HepG2 (cell line): ENCODE measurements at regions not wholly inside any gene's neighbourhood (a gene's known extent, or its start where the extent isn't known, plus 50 kb on each side); places are given as distances from the start of the nearest gene placed in this dataset.

Experiments
- ATAC-seq: fragments of 200-7000 bp; cut with Tn5 transposase; 3 replicates; pipeline ENCODE4 v1.9.1; 2020; ENCODE audit warnings: mild to moderate bottlenecking, moderate library complexity
- BruUV-seq: library from RNA; stranded (reverse); fragments of 400-500 nt; replicated peaks from 2 replicates; lab custom pipeline; 2021; lab: Mats Ljungman, UMichigan
- CTCF ChIA-PET: fragments of 300-600 bp; formaldehyde crosslinking; extraction: SDS; loops from one replicate; lab custom pipeline; 2021; ENCODE audit warnings: low total read pairs, inconsistent platforms, low intra/inter-chr PET ratio; lab: Yijun Ruan, JAX
- POLR2A ChIA-PET: fragments of 350-600 bp; sonication (Branson Sonifier 250); formaldehyde crosslinking; loops from one replicate; lab custom pipeline; 2020; ENCODE audit warnings: antibody characterized with exemption, inconsistent platforms; lab: Yijun Ruan, JAX
- DNase-seq: peaks from one replicate; pipeline ENCODE4 v3.0.0-alpha.2; 2015; ENCODE audit warnings: low spot score
- FAIRE-seq: peaks from 3 replicates; lab custom pipeline; 2011; peaks lifted over from hg19 to GRCh38; lab: Jason Lieb, UNC
- H2AFZ ChIP-seq: one replicate; pipeline ENCODE4 v1.6.1; 2011; ENCODE audit warnings: low read length, inconsistent platforms
- H3K27ac ChIP-seq: fragments of 300-600 bp; 3 replicates; pipeline ENCODE4 v1.8.0; 2011; ENCODE audit warnings: mixed run types, mild to moderate bottlenecking, mixed read lengths, low read length, inconsistent platforms; ENCODE audit not compliant: insufficient read depth; ENCODE audit errors: extremely low read length
- H3K27me3 ChIP-seq, 2 experiments: fragments of 200-600 bp in 1 of 2; 2 replicates in 1 of 2; 3 replicates in 1 of 2; pipeline versions ENCODE4 v1.6.0 to v1.8.0; 2011; ENCODE audit warnings: low read length in 2 of 2, mild to moderate bottlenecking in 2 of 2, moderate library complexity in 2 of 2, inconsistent platforms in 1 of 2; ENCODE audit not compliant: insufficient read depth in 2 of 2, control insufficient read depth in 1 of 2
- H3K36me3 ChIP-seq, 2 experiments: fragments of 200-600 bp in 1 of 2; replicated peaks in 1 of 2; 2 replicates in 1 of 2; 3 replicates in 1 of 2; pipeline versions ENCODE4 v1.5.1 to v1.8.0; 2011; ENCODE audit warnings: low read length in 2 of 2, inconsistent platforms in 1 of 2; ENCODE audit not compliant: insufficient read depth in 2 of 2, control insufficient read depth in 1 of 2
- H3K4me1 ChIP-seq: 2 replicates; pipeline ENCODE4 v1.5.1; 2012; ENCODE audit warnings: low read length, inconsistent platforms; ENCODE audit not compliant: insufficient read depth
- H3K4me2 ChIP-seq: 2 replicates; pipeline ENCODE4 v1.6.0; 2011; ENCODE audit warnings: low read depth, low read length, inconsistent platforms
- H3K4me3 ChIP-seq, 3 experiments: fragments of 200-600 bp in 1 of 3; sonication (generic), shearing (Covaris generic) in 1 of 3; replicated peaks in 1 of 3; 2 replicates each; pipeline ENCODE4 v1.5.1; 2011 to 2016; ENCODE audit warnings: low read length in 3 of 3, inconsistent platforms in 2 of 3, low read depth in 2 of 3, mild to moderate bottlenecking in 2 of 3, control low read depth in 1 of 3, mixed read lengths in 1 of 3; ENCODE audit not compliant: insufficient read depth in 1 of 3
- H3K79me2 ChIP-seq: one replicate; pipeline ENCODE4 v1.6.1; 2011; ENCODE audit warnings: low read length, inconsistent platforms; ENCODE audit not compliant: insufficient read depth
- H3K9ac ChIP-seq: 2 replicates; pipeline ENCODE4 v1.6.0; 2011; ENCODE audit warnings: mild to moderate bottlenecking, low read depth, low read length, inconsistent platforms; ENCODE audit not compliant: insufficient read depth
- H3K9me3 ChIP-seq: 2 replicates; pipeline ENCODE4 v1.5.1; 2012; ENCODE audit warnings: mild to moderate bottlenecking, low read length
- H4K20me1 ChIP-seq: 2 replicates; pipeline ENCODE4 v1.6.0; 2011; ENCODE audit warnings: inconsistent platforms, mild to moderate bottlenecking, low read length, moderate library complexity; ENCODE audit not compliant: insufficient read depth
- ADNP ChIP-seq: sonication (generic); formaldehyde crosslinking; IDR thresholded peaks from 2 replicates; pipeline ENCODE4 v1.4.0; 2020; ENCODE audit warnings: missing genetic modification reagents
- CBX1 ChIP-seq: IDR thresholded peaks from one replicate; pipeline ENCODE4 v1.6.1; 2016; ENCODE audit warnings: antibody characterized with exemption, low read depth
- CHD2 ChIP-seq: IDR thresholded peaks from 2 replicates; pipeline ENCODE4 v1.6.1; 2011; ENCODE audit warnings: low read depth, low read length, improper control_type of control experiment
- NFE2 ChIP-seq: sonication (generic); formaldehyde crosslinking; IDR thresholded peaks from 2 replicates; pipeline ENCODE4 v1.4.0; 2020; ENCODE audit warnings: missing genetic modification reagents
- SMAD9 ChIP-seq: sonication (generic); formaldehyde crosslinking; IDR thresholded peaks from 2 replicates; pipeline ENCODE4 v1.5.1; 2020; ENCODE audit warnings: mild to moderate bottlenecking, missing genetic modification reagents
- TOPORS ChIP-seq: sonication (generic); formaldehyde crosslinking; IDR thresholded peaks from 2 replicates; pipeline ENCODE4 v1.8.0; 2023; ENCODE audit warnings: mild to moderate bottlenecking, missing genetic modification reagents
- U2AF2 ChIP-seq: fragments of 200-400 bp; formaldehyde crosslinking; IDR thresholded peaks from 2 replicates; pipeline ENCODE4 v1.6.1; 2017; ENCODE audit warnings: low read depth, mild to moderate bottlenecking, low read length
- ZBTB1 ChIP-seq: sonication (generic); formaldehyde crosslinking; IDR thresholded peaks from 2 replicates; pipeline ENCODE4 v1.4.0; 2020; ENCODE audit warnings: missing genetic modification reagents, borderline replicate concordance
- ZSCAN9 ChIP-seq: IDR thresholded peaks from 2 replicates; pipeline ENCODE4 v1.6.1; 2016; ENCODE audit warnings: borderline replicate concordance
- WGBS: methylation state at CpG from one replicate; pipeline ENCODE4 v1.1.6; 2017; ENCODE audit warnings: low lambda C conversion rate; 5-methylcytosine and 5-hydroxymethylcytosine counted together
- in situ Hi-C: cut with HindIII; loops from 2 replicates; pipeline ENCODE4 v1.10.0; 2017; ENCODE audit warnings: low pct_unique_long_range_greater_than_20kb; ENCODE audit not compliant: extremely low pct_ligation_motif_present
- intact Hi-C: fragments of 100-400 bp; cut with micrococcal nuclease; formaldehyde crosslinking; loops from one replicate; pipeline ENCODE4 v1.10.0; 2022; ENCODE audit not compliant: unreplicated experiment
- TF ChIP-seq, protein P1 (sequence below), 2 experiments: fragments of 450-650 bp in 1 of 2; sonication (generic) in 1 of 2; formaldehyde crosslinking; IDR thresholded peaks; 2 replicates each; pipeline versions ENCODE4 v1.5.0 to v1.8.0; 2020 to 2022; ENCODE audit warnings: mild to moderate bottlenecking in 1 of 2, missing genetic modification reagents in 1 of 2
- TF ChIP-seq, protein P2 (sequence below): IDR thresholded peaks from 2 replicates; pipeline ENCODE4 v1.6.1; 2016; ENCODE audit warnings: missing genetic modification reagents, missing compliant biosample characterization

DNA sequence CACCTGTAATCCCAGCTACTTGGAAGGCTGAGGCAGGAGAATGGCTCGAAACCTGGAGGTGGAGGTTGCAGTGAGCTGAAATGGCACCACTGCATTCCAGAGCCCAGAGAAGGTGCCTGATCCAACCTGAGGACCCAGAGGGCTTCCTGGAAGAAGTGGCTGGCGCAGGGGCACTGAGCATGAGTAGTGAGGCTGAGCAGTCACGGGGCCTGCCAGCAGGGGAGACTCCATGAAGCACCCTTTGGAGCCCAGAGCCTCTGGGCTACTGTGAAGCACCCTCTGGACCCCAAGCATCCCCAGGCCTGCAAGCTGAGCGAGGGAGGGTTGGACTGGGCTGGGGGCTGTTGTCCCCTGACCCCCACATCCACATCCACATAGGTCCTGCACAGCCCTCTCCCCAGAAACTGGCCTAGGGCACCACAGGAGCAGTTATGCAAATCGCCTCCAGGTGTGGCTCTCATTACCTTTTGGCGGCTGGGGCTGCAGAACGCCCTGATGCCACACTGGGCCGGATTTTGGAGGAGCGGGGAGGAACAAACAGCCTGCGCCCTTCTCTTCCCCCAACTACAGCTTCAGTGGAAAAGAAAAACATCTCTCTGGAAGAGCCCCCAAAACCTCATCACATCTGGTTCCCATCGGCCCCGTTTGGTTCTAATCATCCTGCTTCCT lies 78.2 kb upstream of the TARDBP start:
- no peaks in the 10 kb centered on the region for H4K20me1 ChIP-seq
- no TSS peak for BruUV-seq
- no peaks in the 10 kb centered on the region for H3K27me3 ChIP-seq
- no peak overlapping the region for H3K27ac ChIP-seq
- no peak overlapping the region for H2AFZ ChIP-seq
- H3K9ac ChIP-seq, result no peak overlapping the region
- POLR2A ChIA-PET, result no interaction called here
- no peaks in the 10 kb centered on the region for H3K79me2 ChIP-seq
- CTCF ChIA-PET, result no interaction called here
- 86% methylated on average over 3 of the region's 12 CpGs for WGBS
- no peaks in the 10 kb centered on the region for H3K9me3 ChIP-seq
- TF ChIP-seq ZBTB1 (CRISPR knock-in tag) (no peak), TOPORS (CRISPR knock-in tag) (no peak), ADNP (CRISPR knock-in tag) (no peak), ZSCAN9 (no peak), NFE2 (CRISPR knock-in tag) (no peak), SMAD9 (no peak), CBX1 (no peak), U2AF2 (no peak), CHD2 (no peak)
- TF ChIP-seq, protein P1, sequence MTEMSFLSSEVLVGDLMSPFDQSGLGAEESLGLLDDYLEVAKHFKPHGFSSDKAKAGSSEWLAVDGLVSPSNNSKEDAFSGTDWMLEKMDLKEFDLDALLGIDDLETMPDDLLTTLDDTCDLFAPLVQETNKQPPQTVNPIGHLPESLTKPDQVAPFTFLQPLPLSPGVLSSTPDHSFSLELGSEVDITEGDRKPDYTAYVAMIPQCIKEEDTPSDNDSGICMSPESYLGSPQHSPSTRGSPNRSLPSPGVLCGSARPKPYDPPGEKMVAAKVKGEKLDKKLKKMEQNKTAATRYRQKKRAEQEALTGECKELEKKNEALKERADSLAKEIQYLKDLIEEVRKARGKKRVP (CRISPR knock-in tag; IDR thresholded peaks at IDR 0.05), result no peak
- TF ChIP-seq, protein P2, sequence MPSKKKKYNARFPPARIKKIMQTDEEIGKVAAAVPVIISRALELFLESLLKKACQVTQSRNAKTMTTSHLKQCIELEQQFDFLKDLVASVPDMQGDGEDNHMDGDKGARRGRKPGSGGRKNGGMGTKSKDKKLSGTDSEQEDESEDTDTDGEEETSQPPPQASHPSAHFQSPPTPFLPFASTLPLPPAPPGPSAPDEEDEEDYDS (CRISPR knock-in tag), result no peak
- H3K4me1 ChIP-seq, result peaks cover 34% of the 10 kb centered on the region
- H3K36me3 ChIP-seq, result no peaks in the 10 kb centered on the region
- FAIRE-seq (no peak), DNase-seq (no peak), ATAC-seq (no peak)
- H3K4me3 ChIP-seq, result no peak overlapping the region
- intact Hi-C loops (no loop called here), in situ Hi-C loops (no loop called here)
- H3K4me2 ChIP-seq, result no peak overlapping the region
